HG03565 (cell line): ENCODE measurements at regions not wholly inside any gene's neighbourhood (a gene's known extent, or its start where the extent isn't known, plus 50 kb on each side); places are given as distances from the start of the nearest gene placed in this dataset.
"Not testable (repeated sequence)": the region's sequence is repeated elsewhere in the genome, so short reads cannot be mapped to it uniquely, and the experiment has no call there.

Experiments
- ATAC-seq: cut with Tn5 transposase; IDR thresholded peaks from one replicate; pipeline ENCODE4 v1.9.1; 2021; ENCODE audit warnings: mild to moderate bottlenecking, moderate library complexity; ENCODE audit not compliant: unreplicated experiment

GRCh38 chr22:47898946-47899345, 1136.5 kb downstream of the TBC1D22A start:
- ATAC-seq, result no peak

GRCh38 chr22:47891609-47892008, 1129.2 kb downstream of the TBC1D22A start:
- ATAC-seq, result no peak

- ATAC-seq, result no peak
Measured at GRCh38 chr22:47888817-47889216, 1126.4 kb downstream of the TBC1D22A start.

GRCh38 chr22:47884775-47885174, 1122.3 kb downstream of the TBC1D22A start:
- ATAC-seq, result no peak

- ATAC-seq, result no peak
Measured at GRCh38 chr22:47884200-47884599, 1121.8 kb downstream of the TBC1D22A start.

- no peak for ATAC-seq
Measured at GRCh38 chr22:47883757-47884156, 1121.3 kb downstream of the TBC1D22A start.

- ATAC-seq, result no peak
Measured at GRCh38 chr22:47879346-47879745, 1116.9 kb downstream of the TBC1D22A start.

- ATAC-seq, result no peak
Measured at GRCh38 chr22:47878460-47878859, 1116.0 kb downstream of the TBC1D22A start.

- ATAC-seq, result no peak
Measured at GRCh38 chr22:47872761-47873535, 1110.5 kb downstream of the TBC1D22A start.

GRCh38 chr22:47865626-47866025, 1103.2 kb downstream of the TBC1D22A start:
- no peak for ATAC-seq

GRCh38 chr22:47862394-47862793, 1099.9 kb downstream of the TBC1D22A start:
- ATAC-seq, result no peak

GRCh38 chr22:47860907-47861306, 1098.5 kb downstream of the TBC1D22A start:
- not testable (repeated sequence) for ATAC-seq

GRCh38 chr22:47859881-47860525, 1097.6 kb downstream of the TBC1D22A start:
- ATAC-seq, result no peak

- ATAC-seq, result no peak
Measured at GRCh38 chr22:47858773-47859306, 1096.4 kb downstream of the TBC1D22A start.

GRCh38 chr22:47854680-47855079, 1092.2 kb downstream of the TBC1D22A start:
- no peak for ATAC-seq

GRCh38 chr22:47854251-47854650, 1091.8 kb downstream of the TBC1D22A start:
- no peak for ATAC-seq

- no peak for ATAC-seq
Measured at GRCh38 chr22:47853750-47854149, 1091.3 kb downstream of the TBC1D22A start.

- ATAC-seq, result no peak
Measured at GRCh38 chr22:47851586-47851985, 1089.1 kb downstream of the TBC1D22A start.

GRCh38 chr22:47850644-47851151, 1088.2 kb downstream of the TBC1D22A start:
- ATAC-seq, result no peak

- ATAC-seq, result no peak
Measured at GRCh38 chr22:47849576-47849975, 1087.1 kb downstream of the TBC1D22A start.

- no peak for ATAC-seq
Measured at GRCh38 chr22:47848184-47848920, 1085.9 kb downstream of the TBC1D22A start.
